Motor neuron (in vitro differentiated cells): ENCODE measurements at regions not wholly inside any gene's neighbourhood (a gene's known extent, or its start where the extent isn't known, plus 50 kb on each side); places are given as distances from the start of the nearest gene placed in this dataset.

Source experiments
- ATAC-seq, 8 experiments: fragments of 200-7000 bp; cut with Tn5 transposase; replicated peaks in 6 of 8; 2 replicates each; pipeline ENCODE4 v1.8.0; 2021; ENCODE audit warnings: mild to moderate bottlenecking in 8 of 8, moderate library complexity in 8 of 8
- H3K27ac ChIP-seq, 2 donors: fragments of 250-450 bp; sonication (Bioruptor Pico); 2 replicates each; pipeline ENCODE4 v1.9.0; 2021; ENCODE audit warnings: antibody characterized with exemption in 2 of 2, mild to moderate bottlenecking in 2 of 2, moderate library complexity in 1 of 2
- H3K4me1 ChIP-seq, 2 donors: fragments of 250-450 bp; sonication (Bioruptor Pico); replicated peaks in 1 of 2; 2 replicates each; pipeline ENCODE4 v1.6.1; 2021; ENCODE audit warnings: antibody characterized with exemption in 2 of 2, mild to moderate bottlenecking in 2 of 2, moderate library complexity in 1 of 2
- H3K4me3 ChIP-seq, 5 donors: fragments of 250-450 bp; sonication (Bioruptor Pico); 2 replicates each; pipeline ENCODE4 v1.9.0; 2021; ENCODE audit warnings: antibody characterized with exemption in 5 of 5, mild to moderate bottlenecking in 5 of 5, moderate library complexity in 4 of 5
- WGBS, 10 experiments: fragments of 450-650 bp; shearing (Covaris generic); methylation state at CpG; one replicate each; pipeline ENCODE4 v1.0.0; 2022; 5-methylcytosine and 5-hydroxymethylcytosine counted together
- in situ Hi-C, 9 experiments: fragments of 400-800 bp; cut with MboI; loops; one replicate each; pipeline ENCODE4 v1.15.0; 2021; ENCODE audit warnings: low sequenced_read_pairs in 9 of 9, low pct_unique_long_range_greater_than_20kb in 2 of 9; ENCODE audit not compliant: unreplicated experiment in 9 of 9

GRCh38 chr3:34239287-34239686 lies 440.9 kb downstream of the PDCD6IP start:
- no peak for ATAC-seq
- WGBS, 10 experiments, result 14 to 100% (median 60%) methylated on average over 1 to 4 of the region's 4 CpGs; no CpG with 5 or more reads in 4 of the 10 experiments
- in situ Hi-C loops, result no loop called here
- Histone ChIP-seq H3K4me3 (no peak overlapping the region), H3K4me1 (no peaks in the 10 kb centered on the region), H3K27ac (no peak overlapping the region)

- in situ Hi-C loops, result no loop called here
- Histone ChIP-seq H3K27ac (no peak overlapping the region), H3K4me3 (no peak overlapping the region), H3K4me1 (no peaks in the 10 kb centered on the region)
- ATAC-seq, result no peak
Observed at GRCh38 chr3:34239875-34240274, 441.4 kb downstream of the PDCD6IP start.

- no peak for ATAC-seq
- 0 to 89% (median 15%) methylated on average over 1 of the region's 1 CpG; no CpG with 5 or more reads in 2 of the 10 experiments for WGBS, 10 experiments
- no peak overlapping the region for H3K4me3 ChIP-seq
- H3K4me1 ChIP-seq, result no peaks in the 10 kb centered on the region
- in situ Hi-C loops, result no loop called here
- H3K27ac ChIP-seq, result no peak overlapping the region
Observed at GRCh38 chr3:34247401-34247800, 449.0 kb downstream of the PDCD6IP start.

GRCh38 chr3:34248352-34248751 lies 449.9 kb downstream of the PDCD6IP start:
- no peak overlapping the region for H3K4me3 ChIP-seq
- WGBS, 10 experiments, result 100% methylated on average over 1 of the region's 2 CpGs; no CpG with 5 or more reads in 9 of the 10 experiments
- no peak for ATAC-seq
- no peaks in the 10 kb centered on the region for H3K4me1 ChIP-seq
- no peak overlapping the region for H3K27ac ChIP-seq
- in situ Hi-C loops, result no loop called here

- H3K4me3 ChIP-seq, result no peak overlapping the region
- WGBS, 10 experiments, result 0 to 85% (median 52%) methylated on average over 1 to 2 of the region's 2 CpGs
- in situ Hi-C loops, result loop anchor here in 2 of 9 experiments (25.0 kb wide), 2 partner anchors 342 to 433 kb away; no protein-coding TSS in a partner anchor
- peaks cover 0 to 5% of the 10 kb centered on the region in 2 donors for H3K4me1 ChIP-seq
- no peak overlapping the region for H3K27ac ChIP-seq
- ATAC-seq, result no peak
Observed at GRCh38 chr3:34254285-34254684, 455.9 kb downstream of the PDCD6IP start.

- no peak for ATAC-seq
- Histone ChIP-seq H3K4me1 (peaks cover 9 to 16% of the 10 kb centered on the region in 2 donors), H3K27ac (no peak overlapping the region), H3K4me3 (no peak overlapping the region)
- in situ Hi-C loops, result loop anchor here in 2 of 9 experiments (25.0 kb wide), 2 partner anchors 344 to 431 kb away; no protein-coding TSS in a partner anchor
- WGBS, 10 experiments, result 0 to 100% (median 91%) methylated on average over 2 of the region's 2 CpGs; no CpG with 5 or more reads in 6 of the 10 experiments
Observed at GRCh38 chr3:34256021-34256420, 457.6 kb downstream of the PDCD6IP start.

GRCh38 chr3:34256791-34257190 lies 458.4 kb downstream of the PDCD6IP start:
- in situ Hi-C loops, result loop anchor here in 2 of 9 experiments (25.0 kb wide), 2 partner anchors 344 to 431 kb away; no protein-coding TSS in a partner anchor
- peaks cover 9 to 23% of the 10 kb centered on the region in 2 donors for H3K4me1 ChIP-seq
- no peak overlapping the region for H3K27ac ChIP-seq
- no peak overlapping the region for H3K4me3 ChIP-seq
- 0 to 33% (median 20%) methylated on average over 1 to 2 of the region's 2 CpGs; no CpG with 5 or more reads in 4 of the 10 experiments for WGBS, 10 experiments
- ATAC-seq, result no peak

- peak in 7 of 8 experiments; percentile 18 to 76 (median 46) for ATAC-seq
- Histone ChIP-seq H3K27ac (no peak overlapping the region), H3K4me1 (peaks cover 15 to 36% of the 10 kb centered on the region in 2 donors), H3K4me3 (no peak overlapping the region)
- in situ Hi-C loops, result loop anchor here in 2 of 9 experiments (25.0 kb wide), 2 partner anchors 346 to 429 kb away; no protein-coding TSS in a partner anchor
- WGBS, 10 experiments, result 0 to 100% (median 75%) methylated on average over 1 to 2 of the region's 2 CpGs; no CpG with 5 or more reads in 2 of the 10 experiments
Observed at GRCh38 chr3:34258271-34258998, 460.0 kb downstream of the PDCD6IP start.

- peak; percentile 43 to 73 (median 54) for ATAC-seq
- H3K4me1 ChIP-seq, result peaks cover 15 to 38% of the 10 kb centered on the region in 2 donors
- WGBS, 10 experiments, result 0 to 100% (median 89%) methylated on average over 1 to 2 of the region's 2 CpGs; no CpG with 5 or more reads in 2 of the 10 experiments
- no peak overlapping the region for H3K4me3 ChIP-seq
- no peak overlapping the region for H3K27ac ChIP-seq
- in situ Hi-C loops, result loop anchor here in 2 of 9 experiments (25.0 kb wide), 2 partner anchors 348 to 427 kb away; no protein-coding TSS in a partner anchor
Observed at GRCh38 chr3:34260271-34261000, 462.0 kb downstream of the PDCD6IP start.

- H3K27ac ChIP-seq, result no peak overlapping the region
- in situ Hi-C loops, result loop anchor here in 2 of 9 experiments (25.0 kb wide), 2 partner anchors 349 to 426 kb away; no protein-coding TSS in a partner anchor
- H3K4me1 ChIP-seq, result peaks cover 15 to 38% of the 10 kb centered on the region in 2 donors
- H3K4me3 ChIP-seq, result no peak overlapping the region
- ATAC-seq, result peak; percentile 55 to 89 (median 75)
- WGBS, 10 experiments, result 9 to 80% (median 42%) methylated on average over 1 of the region's 1 CpG
Observed at GRCh38 chr3:34261001-34261385, 462.6 kb downstream of the PDCD6IP start.

GRCh38 chr3:34263101-34263621 lies 464.7 kb downstream of the PDCD6IP start:
- in situ Hi-C loops, result loop anchor here in 2 of 9 experiments (25.0 kb wide), 2 partner anchors 351 to 424 kb away; no protein-coding TSS in a partner anchor
- no peak for ATAC-seq
- WGBS, 10 experiments, result 0 to 84% (median 45%) methylated on average over 1 to 4 of the region's 4 CpGs
- Histone ChIP-seq H3K4me1 (peaks cover 15 to 38% of the 10 kb centered on the region in 2 donors), H3K4me3 (no peak overlapping the region), H3K27ac (no peak overlapping the region)

- in situ Hi-C loops, result loop anchor here in 2 of 9 experiments (25.0 kb wide), 2 partner anchors 352 to 423 kb away; no protein-coding TSS in a partner anchor
- no peak overlapping the region for H3K27ac ChIP-seq
- ATAC-seq, result no peak
- WGBS, 10 experiments, result 0 to 100% (median 75%) methylated on average over 1 to 5 of the region's 5 CpGs
- peaks cover 15 to 33% of the 10 kb centered on the region in 2 donors for H3K4me1 ChIP-seq
- no peak overlapping the region for H3K4me3 ChIP-seq
Observed at GRCh38 chr3:34264337-34265041, 466.1 kb downstream of the PDCD6IP start.
